IMR-90 (cell line): ENCODE measurements at regions not wholly inside any gene's neighbourhood (a gene's known extent, or its start where the extent isn't known, plus 50 kb on each side); places are given as distances from the start of the nearest gene placed in this dataset.

Experiments
- ATAC-seq: fragments of 200-7000 bp; cut with Tn5 transposase; 2 replicates; pipeline ENCODE4 v1.9.1; 2020; ENCODE audit warnings: low read depth, mild to moderate bottlenecking, moderate library complexity
- BruUV-seq: library from RNA; stranded (reverse); fragments of 400-500 nt; replicated peaks from 2 replicates; lab custom pipeline; 2021; lab: Mats Ljungman, UMichigan
- CTCF ChIA-PET: fragments of 300-600 bp; formaldehyde crosslinking; extraction: SDS; loops from one replicate; lab custom pipeline; 2021; ENCODE audit warnings: antibody characterized with exemption; lab: Yijun Ruan, JAX
- POLR2A ChIA-PET: fragments of 300-600 bp; sonication (Branson Sonifier 250); formaldehyde crosslinking; loops from one replicate; lab custom pipeline; 2022; ENCODE audit warnings: antibody characterized with exemption; ENCODE audit not compliant: unreplicated experiment; lab: Charles Lee
- DNase-seq: peaks from one replicate; pipeline ENCODE4 v3.0.0; 2013
- H2AFZ ChIP-seq: replicated peaks from 2 replicates; pipeline ENCODE3; 2013; ENCODE audit warnings: low read length, mild to moderate bottlenecking; ENCODE audit not compliant: poor library complexity
- H2AK5ac ChIP-seq: 2 replicates; pipeline ENCODE4 v1.6.1; 2013; ENCODE audit warnings: low read depth, low read length, inconsistent platforms
- H2AK9ac ChIP-seq: replicated peaks from 2 replicates; pipeline ENCODE3; 2013; ENCODE audit warnings: mild to moderate bottlenecking, low read depth, low read length, moderate library complexity; ENCODE audit not compliant: poor library complexity
- H2BK120ac ChIP-seq: 2 replicates; pipeline ENCODE4 v1.6.1; 2013; ENCODE audit warnings: low read depth, low read length, inconsistent platforms
- H2BK15ac ChIP-seq: 3 replicates; pipeline ENCODE4 v1.6.1; 2013; ENCODE audit warnings: low read depth, low read length, inconsistent platforms
- H2BK20ac ChIP-seq: 2 replicates; pipeline ENCODE4 v1.6.1; 2013; ENCODE audit warnings: low read depth, mild to moderate bottlenecking, inconsistent platforms, low read length, moderate library complexity
- H2BK5ac ChIP-seq: 2 replicates; pipeline ENCODE4 v1.6.1; 2013; ENCODE audit warnings: mild to moderate bottlenecking, low read depth, low read length, inconsistent platforms; ENCODE audit not compliant: poor library complexity, severe bottlenecking
- H3K14ac ChIP-seq: replicated peaks from 2 replicates; pipeline ENCODE4 v1.6.1; 2013; ENCODE audit warnings: low read depth, low read length, inconsistent platforms
- H3K18ac ChIP-seq: 2 replicates; pipeline ENCODE4 v1.6.1; 2013; ENCODE audit warnings: low read depth, low read length, control low read depth
- H3K23ac ChIP-seq: 2 replicates; pipeline ENCODE4 v1.6.1; 2013; ENCODE audit warnings: low read depth, low read length, inconsistent platforms
- H3K27ac ChIP-seq: 2 replicates; pipeline ENCODE4 v1.5.1; 2013; ENCODE audit warnings: mild to moderate bottlenecking, control low read depth, low read length; ENCODE audit not compliant: insufficient read depth
- H3K27me3 ChIP-seq: 2 replicates; pipeline ENCODE4 v1.6.1; 2013; ENCODE audit warnings: low read length; ENCODE audit not compliant: control insufficient read depth, insufficient read depth
- H3K36me3 ChIP-seq: 2 replicates; pipeline ENCODE4 v1.6.1; 2013; ENCODE audit warnings: low read length, mixed read lengths; ENCODE audit not compliant: control insufficient read depth, insufficient read depth
- H3K4ac ChIP-seq: 2 replicates; pipeline ENCODE4 v1.6.1; 2013; ENCODE audit warnings: low read depth, low read length, inconsistent platforms
- H3K4me1 ChIP-seq: 2 replicates; pipeline ENCODE4 v1.6.1; 2013; ENCODE audit warnings: low read length, mixed read lengths; ENCODE audit not compliant: control insufficient read depth, insufficient read depth
- H3K4me2 ChIP-seq: 2 replicates; pipeline ENCODE4 v1.6.1; 2013; ENCODE audit warnings: low read depth, mild to moderate bottlenecking, control low read depth, low read length, moderate library complexity
- H3K4me3 ChIP-seq: 2 replicates; pipeline ENCODE4 v1.5.1; 2013; ENCODE audit warnings: low read depth, mild to moderate bottlenecking, control low read depth, low read length, moderate library complexity; ENCODE audit not compliant: insufficient read depth
- H3K56ac ChIP-seq: 2 replicates; pipeline ENCODE4 v1.6.1; 2013; ENCODE audit warnings: low read length, inconsistent platforms; ENCODE audit not compliant: insufficient read depth; ENCODE audit errors: extremely low read depth
- H3K79me1 ChIP-seq, 2 experiments: 2 replicates each; pipeline ENCODE4 v1.6.1; 2013; ENCODE audit warnings: low read length in 2 of 2, inconsistent platforms in 1 of 2, low read depth in 1 of 2
- H3K9ac ChIP-seq: 2 replicates; pipeline ENCODE4 v1.6.1; 2013; ENCODE audit warnings: low read depth, low read length, control low read depth
- H3K9me1 ChIP-seq: 2 replicates; pipeline ENCODE4 v1.6.1; 2013; ENCODE audit warnings: low read length, inconsistent platforms; ENCODE audit not compliant: insufficient read depth
- H3K9me3 ChIP-seq: 2 replicates; pipeline ENCODE4 v1.6.1; 2013; ENCODE audit warnings: low read length; ENCODE audit not compliant: control insufficient read depth, insufficient read depth
- H4K20me1 ChIP-seq: 2 replicates; pipeline ENCODE4 v1.6.1; 2013; ENCODE audit warnings: low read length, inconsistent platforms; ENCODE audit not compliant: insufficient read depth
- H4K5ac ChIP-seq: 2 replicates; pipeline ENCODE4 v1.6.1; 2013; ENCODE audit warnings: mild to moderate bottlenecking, low read depth, low read length, control low read depth
- H4K8ac ChIP-seq, 2 experiments: 2 replicates each; pipeline ENCODE4 v1.6.1; 2013; ENCODE audit warnings: low read depth in 2 of 2, low read length in 2 of 2, control low read depth in 1 of 2, inconsistent platforms in 1 of 2
- H4K91ac ChIP-seq: 2 replicates; pipeline ENCODE4 v1.6.1; 2013; ENCODE audit warnings: low read depth, low read length, inconsistent platforms; ENCODE audit not compliant: insufficient read depth
- CHD1 ChIP-seq: IDR thresholded peaks from 2 replicates; pipeline ENCODE4 v1.6.1; 2012; ENCODE audit warnings: low read depth, low read length, improper control_type of control experiment
- MAFK ChIP-seq: IDR thresholded peaks from 2 replicates; pipeline ENCODE4 v1.6.1; 2012; ENCODE audit warnings: low read depth, low read length, improper control_type of control experiment
- POLR2A ChIP-seq: IDR thresholded peaks from 2 replicates; pipeline ENCODE4 v1.6.1; 2012; ENCODE audit warnings: mild to moderate bottlenecking, low read depth, low read length
- USF2 ChIP-seq: fragments of 150-350 bp; IDR thresholded peaks from 2 replicates; pipeline ENCODE4 v1.6.1; 2017; ENCODE audit warnings: mild to moderate bottlenecking, antibody characterized with exemption, low read length, low read depth
- WGBS, 2 experiments: methylation state at CpG; one replicate each; pipeline versions ENCODE4 v1.1.5 to v1.1.7; 2013; ENCODE audit warnings: missing lambda C conversion rate in 2 of 2; ENCODE audit not compliant: insufficient read length in 1 of 2; ENCODE audit errors: extremely low coverage in 2 of 2; 5-methylcytosine and 5-hydroxymethylcytosine counted together
- dilution Hi-C: fragments of 300-500 bp; cut with HindIII; formaldehyde crosslinking; loops from one replicate; pipeline ENCODE4 v1.14.3; 2018; ENCODE audit warnings: low sequenced_read_pairs; ENCODE audit not compliant: unreplicated experiment
- in situ Hi-C: fragments of 300-500 bp; cut with MboI; formaldehyde crosslinking; loops from 3 replicates; pipeline ENCODE4 v1.14.3; 2019; ENCODE audit warnings: low sequenced_read_pairs, inconsistent platforms, mixed read lengths
- intact Hi-C: fragments of 100-400 bp; cut with micrococcal nuclease; formaldehyde crosslinking; loops from 2 replicates; pipeline ENCODE4 v1.10.0; 2022

- intact Hi-C loops (no loop called here), dilution Hi-C loops (no loop called here), in situ Hi-C loops (no loop called here)
- Histone ChIP-seq H3K9me1 (no peaks in the 10 kb centered on the region), H2AK9ac (no peak overlapping the region), H3K56ac (no peak overlapping the region), H3K27me3 (peaks cover 3% of the 10 kb centered on the region), H2BK5ac (no peak overlapping the region), H3K23ac (no peak overlapping the region), H2AFZ (no peak overlapping the region), H3K36me3 (no peaks in the 10 kb centered on the region), H3K18ac (no peak overlapping the region), H4K91ac (no peak overlapping the region), H2BK20ac (no peak overlapping the region), H2BK120ac (no peak overlapping the region), H3K9me3 (no peaks in the 10 kb centered on the region), H3K9ac (no peak overlapping the region), H3K4me1 (no peaks in the 10 kb centered on the region), H3K4me3 (no peak overlapping the region), H2BK15ac (no peak overlapping the region), H2AK5ac (no peak overlapping the region), H4K8ac (no peak overlapping the region), H3K14ac (no peak overlapping the region), H3K4ac (no peak overlapping the region), H3K4me2 (no peak overlapping the region), H4K20me1 (no peaks in the 10 kb centered on the region), H4K5ac (no peak overlapping the region), H3K27ac (no peak overlapping the region), H3K79me1 (no peaks in the 10 kb centered on the region)
- no TSS peak for BruUV-seq
- TF ChIP-seq MAFK (no peak), CHD1 (no peak), USF2 (no peak), POLR2A (no peak)
- ChIA-PET CTCF (no interaction called here), POLR2A (no interaction called here)
- ATAC-seq (no peak), DNase-seq (no peak)
- WGBS, 2 experiments, result no CpG with 5 or more reads among the region's 2 CpGs
These were observed 87.7 kb upstream of the MAGI3 start for GRCh38 chr1:113302636-113303035.
